PC-3 (cell line): ENCODE measurements at regions not wholly inside any gene's neighbourhood (a gene's known extent, or its start where the extent isn't known, plus 50 kb on each side); places are given as distances from the start of the nearest gene placed in this dataset.

Experiments used
- ATAC-seq: fragments of 200-7000 bp; cut with Tn5 transposase; 2 replicates; pipeline ENCODE4 v1.9.1; 2020; ENCODE audit warnings: mild to moderate bottlenecking, moderate library complexity
- BruUV-seq: library from RNA; stranded (reverse); fragments of 400-500 nt; replicated peaks from 2 replicates; lab custom pipeline; 2021; lab: Mats Ljungman, UMichigan
- CTCF ChIA-PET: fragments of 300-600 bp; sonication (Branson Sonifier 250); formaldehyde crosslinking; loops from one replicate; lab custom pipeline; 2022; ENCODE audit warnings: antibody characterized with exemption; lab: Charles Lee
- POLR2A ChIA-PET: fragments of 300-600 bp; sonication (Branson Sonifier 250); formaldehyde crosslinking; loops from one replicate; lab custom pipeline; 2022; ENCODE audit warnings: antibody characterized with exemption; ENCODE audit not compliant: unreplicated experiment; lab: Charles Lee
- DNase-seq: peaks from one replicate; pipeline ENCODE4 v3.0.0-alpha.2; 2015
- H2AFZ ChIP-seq: fragments of 300-600 bp; sonication (generic); 2 replicates; pipeline ENCODE4 v1.6.0; 2016; ENCODE audit warnings: antibody characterized with exemption, low read length
- H3F3A ChIP-seq: fragments of 300-600 bp; sonication (generic); one replicate; pipeline ENCODE4 v1.6.0; 2017; ENCODE audit warnings: antibody characterized with exemption, low read length, control low read depth, mild to moderate bottlenecking; ENCODE audit not compliant: unreplicated experiment
- H3K27ac ChIP-seq: fragments of 300-600 bp; sonication (generic); 2 replicates; pipeline ENCODE4 v1.5.1; 2016; ENCODE audit warnings: mild to moderate bottlenecking, low read length
- H3K27me3 ChIP-seq: fragments of 300-600 bp; sonication (generic); 2 replicates; pipeline ENCODE4 v1.6.1; 2016; ENCODE audit warnings: low read length, mixed read lengths
- H3K36me3 ChIP-seq: fragments of 300-600 bp; sonication (generic); 2 replicates; pipeline ENCODE4 v1.6.1; 2016; ENCODE audit warnings: low read depth, mixed run types, low read length, mixed read lengths
- H3K4me1 ChIP-seq: fragments of 300-600 bp; sonication (generic); 2 replicates; pipeline ENCODE4 v1.5.1; 2016; ENCODE audit warnings: low read length; ENCODE audit not compliant: insufficient read depth
- H3K4me2 ChIP-seq: fragments of 300-600 bp; sonication (generic); 2 replicates; pipeline ENCODE4 v1.6.0; 2016; ENCODE audit warnings: low read length
- H3K4me3 ChIP-seq: fragments of 300-600 bp; sonication (generic); 2 replicates; pipeline ENCODE4 v1.5.1; 2016; ENCODE audit warnings: mild to moderate bottlenecking, low read length, mixed read lengths
- H3K79me2 ChIP-seq: fragments of 300-600 bp; sonication (generic); 2 replicates; pipeline ENCODE4 v1.6.1; 2017; ENCODE audit warnings: low read length, mixed read lengths
- H3K9ac ChIP-seq: fragments of 300-600 bp; sonication (generic); 2 replicates; pipeline ENCODE4 v1.6.0; 2016; ENCODE audit warnings: mild to moderate bottlenecking, low read length
- H3K9me2 ChIP-seq: fragments of 300-600 bp; sonication (generic); replicated peaks from 2 replicates; pipeline ENCODE4 v1.6.1; 2016; ENCODE audit warnings: mixed run types, low read length, mixed read lengths
- H3K9me3 ChIP-seq: fragments of 300-600 bp; sonication (generic); 2 replicates; pipeline ENCODE4 v1.6.1; 2016; ENCODE audit warnings: low read length, mixed read lengths
- H4K20me1 ChIP-seq: fragments of 300-600 bp; sonication (generic); 2 replicates; pipeline ENCODE4 v1.6.1; 2016; ENCODE audit warnings: low read length, mixed read lengths
- CTCF ChIP-seq: fragments of 300-600 bp; sonication (generic); conservative IDR thresholded peaks from 2 replicates; pipeline ENCODE4 v1.5.1; 2017; ENCODE audit warnings: antibody characterized with exemption, low read depth, mild to moderate bottlenecking, low read length
- EZH2 ChIP-seq: fragments of 300-600 bp; sonication (generic); IDR thresholded peaks from one replicate; pipeline ENCODE4 v1.6.1; 2017; ENCODE audit warnings: antibody characterized with exemption, mild to moderate bottlenecking, low read length; ENCODE audit not compliant: unreplicated experiment
- EZH2phosphoT487 ChIP-seq: fragments of 300-600 bp; sonication (generic); IDR thresholded peaks from 2 replicates; pipeline ENCODE4 v1.6.1; 2018; ENCODE audit warnings: mild to moderate bottlenecking, antibody characterized with exemption, low read length, borderline replicate concordance
- intact Hi-C: fragments of 100-400 bp; cut with micrococcal nuclease; formaldehyde crosslinking; loops from 2 replicates; pipeline ENCODE4 v1.9.0; 2023

DNA sequence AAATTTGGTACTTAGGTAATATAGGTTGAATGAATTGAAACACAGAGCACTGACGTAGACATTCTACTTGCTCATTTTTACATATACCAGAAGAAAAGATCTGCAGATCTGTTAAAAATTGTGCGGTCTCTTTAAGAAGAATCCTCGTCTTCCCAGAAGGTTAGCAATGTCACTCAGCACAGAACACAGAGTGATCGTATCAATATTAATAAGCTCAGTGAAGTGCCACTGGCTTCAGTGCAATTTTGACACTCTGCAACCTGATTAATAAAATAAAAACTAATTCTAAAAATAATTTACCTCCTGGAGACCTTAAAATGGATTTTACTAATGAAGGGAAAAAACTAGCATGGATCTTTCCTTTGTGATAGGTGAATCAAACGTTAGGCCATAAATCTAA lies 356.1 kb upstream of the DMAC1 start:
- DNase-seq (no peak), ATAC-seq (no peak)
- Histone ChIP-seq H2AFZ (no peak overlapping the region), H4K20me1 (no peaks in the 10 kb centered on the region), H3K4me3 (no peak overlapping the region), H3K27ac (no peak overlapping the region), H3K9me2 (no peaks in the 10 kb centered on the region), H3K9me3 (no peaks in the 10 kb centered on the region), H3K9ac (no peak overlapping the region), H3F3A (no peaks in the 10 kb centered on the region), H3K4me1 (no peaks in the 10 kb centered on the region), H3K79me2 (no peaks in the 10 kb centered on the region), H3K36me3 (no peaks in the 10 kb centered on the region), H3K27me3 (no peaks in the 10 kb centered on the region), H3K4me2 (no peak overlapping the region)
- TF ChIP-seq EZH2 (no peak), EZH2phosphoT487 (no peak), CTCF (no peak)
- intact Hi-C loops, result no loop called here
- ChIA-PET CTCF (no interaction called here), POLR2A (no interaction called here)
- no TSS peak for BruUV-seq

DNA sequence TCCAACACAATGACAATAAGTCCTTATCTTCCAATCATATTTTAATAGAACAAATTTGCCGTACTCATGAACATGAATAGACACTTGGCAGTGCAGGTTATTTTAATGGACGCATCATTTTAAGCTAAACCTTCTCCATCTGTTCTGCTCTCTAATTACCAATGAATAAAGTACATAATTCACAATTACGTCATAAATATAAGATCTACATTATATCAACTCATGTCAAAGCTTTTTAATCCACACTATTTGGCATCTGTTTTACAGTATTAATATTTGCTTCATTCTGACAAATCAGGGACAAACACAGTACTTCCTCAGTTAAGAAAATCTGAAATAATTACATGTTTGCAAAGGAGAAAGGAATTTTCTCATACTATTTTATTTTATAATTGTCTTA lies 344.1 kb upstream of the DMAC1 start:
- no peak overlapping the region for H2AFZ ChIP-seq
- no peaks in the 10 kb centered on the region for H3K79me2 ChIP-seq
- H3K4me1 ChIP-seq, result no peaks in the 10 kb centered on the region
- H3K9ac ChIP-seq, result no peak overlapping the region
- ATAC-seq, result no peak
- no TSS peak for BruUV-seq
- H3K27me3 ChIP-seq, result no peaks in the 10 kb centered on the region
- no peak overlapping the region for H3K4me2 ChIP-seq
- H3F3A ChIP-seq, result no peaks in the 10 kb centered on the region
- CTCF ChIA-PET, result no interaction called here
- no peaks in the 10 kb centered on the region for H4K20me1 ChIP-seq
- H3K27ac ChIP-seq, result no peak overlapping the region
- intact Hi-C loops, result no loop called here
- no peaks in the 10 kb centered on the region for H3K9me3 ChIP-seq
- H3K36me3 ChIP-seq, result no peaks in the 10 kb centered on the region
- TF ChIP-seq CTCF (no peak), EZH2phosphoT487 (no peak), EZH2 (no peak)
- DNase-seq, result no peak
- no peak overlapping the region for H3K4me3 ChIP-seq
- POLR2A ChIA-PET, result no interaction called here
- no peaks in the 10 kb centered on the region for H3K9me2 ChIP-seq

GRCh38 chr9:8140557-8140956 lies 341.0 kb upstream of the DMAC1 start:
- DNase-seq (no peak), ATAC-seq (no peak)
- H2AFZ ChIP-seq, result no peak overlapping the region
- CTCF ChIA-PET, result no interaction called here
- H3K9ac ChIP-seq, result no peak overlapping the region
- intact Hi-C loops, result no loop called here
- H3K4me3 ChIP-seq, result no peak overlapping the region
- H3K36me3 ChIP-seq, result no peaks in the 10 kb centered on the region
- H3K27me3 ChIP-seq, result no peaks in the 10 kb centered on the region
- POLR2A ChIA-PET, result no interaction called here
- no peaks in the 10 kb centered on the region for H3K9me3 ChIP-seq
- H3K79me2 ChIP-seq, result no peaks in the 10 kb centered on the region
- TF ChIP-seq CTCF (no peak), EZH2phosphoT487 (no peak), EZH2 (no peak)
- no peaks in the 10 kb centered on the region for H4K20me1 ChIP-seq
- H3K4me2 ChIP-seq, result no peak overlapping the region
- no peak overlapping the region for H3K27ac ChIP-seq
- no TSS peak for BruUV-seq
- no peaks in the 10 kb centered on the region for H3K9me2 ChIP-seq
- no peaks in the 10 kb centered on the region for H3K4me1 ChIP-seq
- no peaks in the 10 kb centered on the region for H3F3A ChIP-seq
